MM.1S (cell line): ENCODE measurements at regions not wholly inside any gene's neighbourhood (a gene's known extent, or its start where the extent isn't known, plus 50 kb on each side); places are given as distances from the start of the nearest gene placed in this dataset.

Experiments used
- DNase-seq: peaks from one replicate; pipeline ENCODE4 v3.0.0-alpha.2; 2015
- H2AFZ ChIP-seq: fragments of 300-600 bp; sonication (generic); 2 replicates; pipeline ENCODE4 v1.6.0; 2016; ENCODE audit warnings: antibody characterized with exemption, low read length
- H3F3A ChIP-seq: fragments of 300-600 bp; sonication (generic); 2 replicates; pipeline ENCODE4 v1.6.1; 2016; ENCODE audit warnings: mild to moderate bottlenecking, antibody characterized with exemption, low read length, moderate library complexity, mixed read lengths; ENCODE audit not compliant: insufficient read depth
- H3K27ac ChIP-seq: fragments of 300-600 bp; sonication (generic); 2 replicates; pipeline ENCODE4 v1.5.1; 2016; ENCODE audit warnings: mild to moderate bottlenecking, low read length
- H3K27me3 ChIP-seq: fragments of 300-600 bp; sonication (generic); replicated peaks from 2 replicates; pipeline ENCODE4 v1.6.0; 2016; ENCODE audit warnings: low read length; ENCODE audit not compliant: insufficient read depth
- H3K36me3 ChIP-seq: fragments of 300-600 bp; sonication (generic); replicated peaks from 2 replicates; pipeline ENCODE4 v1.6.1; 2016; ENCODE audit warnings: mild to moderate bottlenecking, low read length, mixed read lengths; ENCODE audit not compliant: insufficient read depth
- H3K4me1 ChIP-seq: fragments of 300-600 bp; sonication (generic); 2 replicates; pipeline ENCODE4 v1.6.1; 2016; ENCODE audit warnings: low read length, mixed read lengths
- H3K4me2 ChIP-seq: fragments of 300-600 bp; sonication (generic); 2 replicates; pipeline ENCODE4 v1.6.0; 2016; ENCODE audit warnings: low read depth, low read length
- H3K4me3 ChIP-seq: fragments of 300-600 bp; sonication (generic); 2 replicates; pipeline ENCODE4 v1.5.1; 2016; ENCODE audit warnings: low read length, mixed read lengths
- H3K79me2 ChIP-seq: fragments of 300-600 bp; sonication (generic); 2 replicates; pipeline ENCODE4 v1.6.1; 2016; ENCODE audit warnings: mixed run types, low read length, mixed read lengths
- H3K9ac ChIP-seq: fragments of 300-600 bp; sonication (generic); 2 replicates; pipeline ENCODE4 v1.6.1; 2016; ENCODE audit warnings: low read length, mixed read lengths
- H3K9me2 ChIP-seq: fragments of 300-600 bp; sonication (generic); replicated peaks from 2 replicates; pipeline ENCODE4 v1.6.1; 2016; ENCODE audit warnings: mild to moderate bottlenecking, low read length, mixed read lengths; ENCODE audit not compliant: insufficient read depth
- H3K9me3 ChIP-seq: fragments of 300-600 bp; sonication (generic); replicated peaks from 2 replicates; pipeline ENCODE4 v1.6.1; 2016; ENCODE audit warnings: mild to moderate bottlenecking, low read length, mixed read lengths; ENCODE audit not compliant: insufficient read depth
- H4K20me1 ChIP-seq: fragments of 300-600 bp; sonication (generic); 2 replicates; pipeline ENCODE4 v1.6.1; 2016; ENCODE audit warnings: mild to moderate bottlenecking, low read length, moderate library complexity, mixed read lengths; ENCODE audit not compliant: insufficient read depth
- EZH2 ChIP-seq: fragments of 300-600 bp; sonication (generic); optimal IDR thresholded peaks from 2 replicates; pipeline ENCODE3; 2017; ENCODE audit warnings: low read depth, mild to moderate bottlenecking, antibody characterized with exemption, low read length, mixed read lengths
- EZH2phosphoT487 ChIP-seq: fragments of 300-600 bp; sonication (generic); IDR thresholded peaks from 2 replicates; pipeline ENCODE4 v1.6.1; 2018; ENCODE audit warnings: antibody characterized with exemption, low read length
- TF ChIP-seq, protein P1 (sequence below): fragments of 300-600 bp; sonication (generic); IDR thresholded peaks from 2 replicates; pipeline ENCODE4 v1.5.1; 2016; ENCODE audit warnings: antibody characterized with exemption, low read length, mixed read lengths

DNA sequence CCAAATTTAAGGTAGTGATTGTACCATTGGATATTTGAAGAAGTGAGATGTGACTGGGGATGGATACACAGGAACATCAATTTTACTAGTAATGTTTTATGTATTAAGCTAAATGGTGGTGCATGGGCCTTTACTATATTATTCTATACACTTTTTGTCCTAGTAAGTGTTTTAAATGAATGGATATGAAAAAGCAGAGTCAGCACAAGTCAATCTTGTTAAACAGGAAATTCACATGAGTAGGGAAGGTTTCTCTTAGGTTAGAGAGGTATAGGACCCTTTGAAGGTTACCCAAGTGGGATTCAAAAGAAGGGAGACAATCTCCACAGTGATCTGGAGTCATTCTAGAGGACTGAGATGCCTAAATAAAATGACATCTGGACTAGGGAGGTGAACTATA is 71.8 kb upstream of the NCKAP5 start:
- Histone ChIP-seq H3K4me3 (no peak overlapping the region), H3K36me3 (no peaks in the 10 kb centered on the region), H3K4me2 (no peak overlapping the region), H3K4me1 (peaks cover 19% of the 10 kb centered on the region), H3K9me2 (no peaks in the 10 kb centered on the region), H3K27me3 (no peaks in the 10 kb centered on the region), H3F3A (no peaks in the 10 kb centered on the region), H3K9ac (no peak overlapping the region), H3K79me2 (no peaks in the 10 kb centered on the region), H2AFZ (no peak overlapping the region), H3K9me3 (no peaks in the 10 kb centered on the region), H4K20me1 (no peaks in the 10 kb centered on the region), H3K27ac (no peak overlapping the region)
- DNase-seq, result no peak
- no peak for TF ChIP-seq EZH2phosphoT487
- no peak for TF ChIP-seq EZH2
- TF ChIP-seq, protein P1, sequence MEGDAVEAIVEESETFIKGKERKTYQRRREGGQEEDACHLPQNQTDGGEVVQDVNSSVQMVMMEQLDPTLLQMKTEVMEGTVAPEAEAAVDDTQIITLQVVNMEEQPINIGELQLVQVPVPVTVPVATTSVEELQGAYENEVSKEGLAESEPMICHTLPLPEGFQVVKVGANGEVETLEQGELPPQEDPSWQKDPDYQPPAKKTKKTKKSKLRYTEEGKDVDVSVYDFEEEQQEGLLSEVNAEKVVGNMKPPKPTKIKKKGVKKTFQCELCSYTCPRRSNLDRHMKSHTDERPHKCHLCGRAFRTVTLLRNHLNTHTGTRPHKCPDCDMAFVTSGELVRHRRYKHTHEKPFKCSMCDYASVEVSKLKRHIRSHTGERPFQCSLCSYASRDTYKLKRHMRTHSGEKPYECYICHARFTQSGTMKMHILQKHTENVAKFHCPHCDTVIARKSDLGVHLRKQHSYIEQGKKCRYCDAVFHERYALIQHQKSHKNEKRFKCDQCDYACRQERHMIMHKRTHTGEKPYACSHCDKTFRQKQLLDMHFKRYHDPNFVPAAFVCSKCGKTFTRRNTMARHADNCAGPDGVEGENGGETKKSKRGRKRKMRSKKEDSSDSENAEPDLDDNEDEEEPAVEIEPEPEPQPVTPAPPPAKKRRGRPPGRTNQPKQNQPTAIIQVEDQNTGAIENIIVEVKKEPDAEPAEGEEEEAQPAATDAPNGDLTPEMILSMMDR, result no peak

- H3K4me3 ChIP-seq, result no peak overlapping the region
- H3K79me2 ChIP-seq, result no peaks in the 10 kb centered on the region
- no peaks in the 10 kb centered on the region for H3K27me3 ChIP-seq
- H3K9ac ChIP-seq, result no peak overlapping the region
- H3K36me3 ChIP-seq, result no peaks in the 10 kb centered on the region
- H3K4me1 ChIP-seq, result peaks cover 19% of the 10 kb centered on the region
- no peaks in the 10 kb centered on the region for H4K20me1 ChIP-seq
- DNase-seq, result no peak
- TF ChIP-seq EZH2phosphoT487, result no peak
- no peak for TF ChIP-seq EZH2
- TF ChIP-seq, protein P1, result no peak
- H2AFZ ChIP-seq, result no peak overlapping the region
- no peak overlapping the region for H3K27ac ChIP-seq
- H3K9me2 ChIP-seq, result no peaks in the 10 kb centered on the region
- no peak overlapping the region for H3K4me2 ChIP-seq
- H3F3A ChIP-seq, result no peaks in the 10 kb centered on the region
- no peaks in the 10 kb centered on the region for H3K9me3 ChIP-seq
These were observed 73.2 kb upstream of the NCKAP5 start for GRCh38 chr2:133641497-133641896.

DNA sequence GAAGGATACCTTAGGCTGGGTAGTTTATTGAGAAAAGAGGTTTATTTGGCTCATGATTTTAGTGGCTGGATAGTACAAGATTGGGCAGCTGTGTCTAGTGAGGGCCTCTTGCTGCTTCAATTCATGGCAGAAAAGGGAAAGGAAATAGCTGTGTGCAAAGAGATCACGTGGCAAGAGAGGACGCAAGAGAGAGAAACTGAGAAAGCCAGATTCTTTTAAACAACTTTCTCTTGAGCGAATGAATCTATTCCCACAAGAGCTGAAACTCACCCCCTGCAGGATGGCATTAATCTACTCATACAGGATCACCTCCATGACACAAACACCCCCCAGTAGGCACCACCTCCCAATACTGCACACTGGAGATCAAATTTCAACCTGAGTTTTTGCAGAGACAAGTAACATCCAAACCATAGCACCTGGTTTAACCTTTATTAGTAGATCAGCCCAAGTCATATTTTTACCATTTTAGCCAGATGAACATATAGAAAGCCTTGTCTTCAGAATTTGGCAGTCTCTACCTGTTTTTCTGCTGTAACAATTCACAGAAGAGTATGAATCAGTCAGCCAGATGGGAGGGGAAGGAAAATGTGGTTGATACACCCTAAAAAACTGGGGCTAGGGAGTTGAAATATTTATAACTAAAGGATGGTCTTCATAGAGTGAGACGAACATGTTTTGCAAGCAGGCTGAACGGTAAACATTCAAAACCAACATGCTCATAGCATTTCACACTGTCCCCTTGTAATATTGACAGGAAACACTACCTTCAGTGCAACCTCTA is 73.9 kb upstream of the NCKAP5 start:
- H4K20me1 ChIP-seq, result no peaks in the 10 kb centered on the region
- peaks cover 19% of the 10 kb centered on the region for H3K4me1 ChIP-seq
- no peaks in the 10 kb centered on the region for H3K9me3 ChIP-seq
- no peak overlapping the region for H3K27ac ChIP-seq
- TF ChIP-seq EZH2 (no peak), EZH2phosphoT487 (no peak)
- TF ChIP-seq, protein P1, result no peak
- H3K79me2 ChIP-seq, result no peaks in the 10 kb centered on the region
- no peaks in the 10 kb centered on the region for H3F3A ChIP-seq
- no peak overlapping the region for H3K9ac ChIP-seq
- no peaks in the 10 kb centered on the region for H3K36me3 ChIP-seq
- DNase-seq, result peak; percentile 9
- no peaks in the 10 kb centered on the region for H3K27me3 ChIP-seq
- H3K4me3 ChIP-seq, result no peak overlapping the region
- H3K4me2 ChIP-seq, result peak overlapping the region; percentile 6; the same call in 1 of the 2 replicates
- no peak overlapping the region for H2AFZ ChIP-seq
- no peaks in the 10 kb centered on the region for H3K9me2 ChIP-seq
